Endothelial cell of umbilical vein (primary cell): ENCODE measurements at regions not wholly inside any gene's neighbourhood (a gene's known extent, or its start where the extent isn't known, plus 50 kb on each side); places are given as distances from the start of the nearest gene placed in this dataset.
A peak's percentile ranks its signal among the peaks of the same experiment; 100 is the strongest.

Source experiments
- BruUV-seq: library from RNA; stranded (reverse); fragments of 400-500 nt; replicated peaks from 2 replicates; lab custom pipeline; 2021; lab: Mats Ljungman, UMichigan
- CTCF ChIA-PET: fragments of 300-600, 350-600 bp; sonication (Branson Sonifier 250); formaldehyde crosslinking; loops from one replicate; lab custom pipeline; 2021; ENCODE audit warnings: antibody characterized with exemption, inconsistent platforms; lab: Charles Lee
- POLR2A ChIA-PET: fragments of 300-600, 350-600 bp; sonication (Branson Sonifier 250); formaldehyde crosslinking; loops from one replicate; lab custom pipeline; 2021; ENCODE audit warnings: antibody characterized with exemption, inconsistent platforms; lab: Charles Lee
- DNase-seq: peaks from one replicate; pipeline ENCODE4 v3.0.0-alpha.2; 2011; ENCODE audit warnings: low read depth, low spot score
- FAIRE-seq: peaks from 2 replicates; lab custom pipeline; 2011; peaks lifted over from hg19 to GRCh38; lab: Jason Lieb, UNC
- H2AFZ ChIP-seq: 2 replicates; pipeline ENCODE4 v1.6.0; 2012; ENCODE audit warnings: low read depth, low read length, control low read depth, inconsistent platforms
- H3K27ac ChIP-seq: 2 replicates; pipeline ENCODE4 v1.5.1; 2011; ENCODE audit warnings: low read depth, mild to moderate bottlenecking, control low read depth, low read length, moderate library complexity; ENCODE audit not compliant: insufficient read depth
- H3K27me3 ChIP-seq, 2 experiments: 2 replicates each; pipeline versions ENCODE4 v1.6.0 to v1.6.1; 2011; ENCODE audit warnings: low read length in 2 of 2, mixed read lengths in 1 of 2; ENCODE audit not compliant: control insufficient read depth in 2 of 2, insufficient read depth in 2 of 2
- H3K36me3 ChIP-seq, 2 experiments: 2 replicates in 1 of 2; 3 replicates in 1 of 2; pipeline ENCODE4 v1.5.1; 2011; ENCODE audit warnings: low read length in 2 of 2, mild to moderate bottlenecking in 1 of 2, moderate library complexity in 1 of 2; ENCODE audit not compliant: control insufficient read depth in 2 of 2, insufficient read depth in 2 of 2; ENCODE audit errors: extremely low read depth in 1 of 2
- H3K4me1 ChIP-seq: 3 replicates; pipeline ENCODE4 v1.5.1; 2011; ENCODE audit warnings: mild to moderate bottlenecking, low read length; ENCODE audit not compliant: control insufficient read depth, insufficient read depth; ENCODE audit errors: extremely low read depth
- H3K4me2 ChIP-seq: 2 replicates; pipeline ENCODE4 v1.6.1; 2011; ENCODE audit warnings: low read length, control low read depth, mixed read lengths; ENCODE audit not compliant: insufficient read depth
- H3K4me3 ChIP-seq, 3 experiments: fragments of 200-600 bp in 1 of 3; sonication (generic), shearing (Covaris generic) in 1 of 3; replicated peaks in 1 of 3; 2 replicates each; pipeline ENCODE4 v1.5.1; 2011 to 2016; ENCODE audit warnings: control low read depth in 3 of 3, low read length in 3 of 3, mild to moderate bottlenecking in 2 of 3, inconsistent platforms in 1 of 3, low read depth in 1 of 3, moderate library complexity in 1 of 3; ENCODE audit not compliant: insufficient read depth in 1 of 3
- H3K79me2 ChIP-seq: 2 replicates; pipeline ENCODE4 v1.6.0; 2012; ENCODE audit warnings: low read length, inconsistent platforms; ENCODE audit not compliant: control insufficient read depth, insufficient read depth
- H3K9ac ChIP-seq: replicated peaks from 2 replicates; pipeline ENCODE3; 2011; ENCODE audit warnings: low read length, control low read depth; ENCODE audit not compliant: insufficient read depth; ENCODE audit errors: extremely low read depth
- H3K9me1 ChIP-seq: replicated peaks from 3 replicates; pipeline ENCODE4 v1.6.0; 2011; ENCODE audit warnings: mild to moderate bottlenecking, low read length; ENCODE audit not compliant: control insufficient read depth, insufficient read depth; ENCODE audit errors: extremely low read depth
- H3K9me3 ChIP-seq: replicated peaks from 2 replicates; pipeline ENCODE4 v1.5.1; 2012; ENCODE audit warnings: low read length, inconsistent platforms; ENCODE audit not compliant: control insufficient read depth, insufficient read depth
- H4K20me1 ChIP-seq: replicated peaks from 2 replicates; pipeline ENCODE3; 2011; ENCODE audit warnings: mild to moderate bottlenecking, low read length; ENCODE audit not compliant: control insufficient read depth, insufficient read depth; ENCODE audit errors: extremely low read depth
- EZH2 ChIP-seq: IDR thresholded peaks from 2 replicates; pipeline ENCODE4 v1.6.1; 2012; ENCODE audit warnings: borderline replicate concordance, low read depth, mild to moderate bottlenecking, moderate library complexity, low read length, inconsistent platforms; ENCODE audit not compliant: severe bottlenecking
- FOS ChIP-seq: IDR thresholded peaks from 2 replicates; pipeline ENCODE4 v1.6.1; 2011; ENCODE audit warnings: mild to moderate bottlenecking, low read length, moderate library complexity, borderline replicate concordance; ENCODE audit not compliant: insufficient read depth
- GATA2 ChIP-seq: IDR thresholded peaks from 2 replicates; pipeline ENCODE4 v1.7.0; 2011; ENCODE audit warnings: low read depth, mild to moderate bottlenecking, moderate library complexity, mixed read lengths, low read length; ENCODE audit not compliant: insufficient read length, insufficient read depth
- JUN ChIP-seq: IDR thresholded peaks from 2 replicates; pipeline ENCODE4 v1.6.1; 2011; ENCODE audit warnings: borderline replicate concordance, low read depth; ENCODE audit not compliant: insufficient read length, insufficient read depth
- MYC ChIP-seq: IDR thresholded peaks from one replicate; pipeline ENCODE4 v1.6.1; 2011; ENCODE audit warnings: mild to moderate bottlenecking, low read depth, low read length
- POLR2A ChIP-seq: IDR thresholded peaks from 2 replicates; pipeline ENCODE4 v1.6.1; 2012; ENCODE audit warnings: low read depth, mild to moderate bottlenecking, control low read depth, low read length
- POLR2AphosphoS5 ChIP-seq: IDR thresholded peaks from 2 replicates; pipeline ENCODE4 v1.6.1; 2012; ENCODE audit warnings: low read depth, mild to moderate bottlenecking, control low read depth, low read length, moderate library complexity; ENCODE audit not compliant: insufficient read depth
- dilution Hi-C: fragments of 300-500 bp; cut with MboI; formaldehyde crosslinking; loops from one replicate; pipeline ENCODE4 v1.15.0; 2019; ENCODE audit warnings: low sequenced_read_pairs; ENCODE audit not compliant: extremely low pct_ligation_motif_present
- intact Hi-C: fragments of 100-400 bp; cut with micrococcal nuclease; formaldehyde crosslinking; loops from one replicate; pipeline ENCODE4 v1.10.0; 2022
- TF ChIP-seq, protein P1 (sequence below): IDR thresholded peaks from 2 replicates; pipeline ENCODE4 v1.6.1; 2011; ENCODE audit not compliant: insufficient read depth, insufficient read length
- TF ChIP-seq, protein P2 (sequence below), 2 donors: IDR thresholded peaks; 1 replicate in 1 of 2; 2 replicates in 1 of 2; pipeline ENCODE4 v1.5.1; 2011; ENCODE audit warnings: low read length in 2 of 2, mild to moderate bottlenecking in 2 of 2, moderate library complexity in 2 of 2, control low read depth in 1 of 2, inconsistent platforms in 1 of 2, low read depth in 1 of 2; ENCODE audit not compliant: insufficient read depth in 1 of 2; ENCODE audit errors: extremely low read depth in 1 of 2

GRCh38 chr3:193800138-193801043, 207.4 kb downstream of the OPA1 start:
- H3K79me2 ChIP-seq, result no peaks in the 10 kb centered on the region
- no peaks in the 10 kb centered on the region for H4K20me1 ChIP-seq
- ChIA-PET POLR2A (no interaction called here), CTCF (interaction anchor here (0.8 to 1.5 kb wide), 2 partner anchors 12 to 16 kb away, joined by 3 to 8 read pairs; no protein-coding TSS in a partner anchor)
- no peaks in the 10 kb centered on the region for H3K9me3 ChIP-seq
- BruUV-seq, result no TSS peak
- H2AFZ ChIP-seq, result no peak overlapping the region
- H3K4me3 ChIP-seq, result no peak overlapping the region
- H3K27ac ChIP-seq, result no peak overlapping the region
- peak; percentile 15 for FAIRE-seq
- no peak overlapping the region for H3K4me2 ChIP-seq
- peaks cover 0 to 4% of the 10 kb centered on the region in 2 experiments for H3K27me3 ChIP-seq
- H3K9ac ChIP-seq, result no peak overlapping the region
- H3K36me3 ChIP-seq, result no peaks in the 10 kb centered on the region
- intact Hi-C loops (no loop called here), dilution Hi-C loops (no loop called here)
- no peak for TF ChIP-seq POLR2AphosphoS5
- TF ChIP-seq, protein P1, sequence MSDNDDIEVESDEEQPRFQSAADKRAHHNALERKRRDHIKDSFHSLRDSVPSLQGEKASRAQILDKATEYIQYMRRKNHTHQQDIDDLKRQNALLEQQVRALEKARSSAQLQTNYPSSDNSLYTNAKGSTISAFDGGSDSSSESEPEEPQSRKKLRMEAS, result no peak
- no peaks in the 10 kb centered on the region for H3K9me1 ChIP-seq
- H3K4me1 ChIP-seq, result no peaks in the 10 kb centered on the region
- DNase-seq, result peak; percentile 34

DNA sequence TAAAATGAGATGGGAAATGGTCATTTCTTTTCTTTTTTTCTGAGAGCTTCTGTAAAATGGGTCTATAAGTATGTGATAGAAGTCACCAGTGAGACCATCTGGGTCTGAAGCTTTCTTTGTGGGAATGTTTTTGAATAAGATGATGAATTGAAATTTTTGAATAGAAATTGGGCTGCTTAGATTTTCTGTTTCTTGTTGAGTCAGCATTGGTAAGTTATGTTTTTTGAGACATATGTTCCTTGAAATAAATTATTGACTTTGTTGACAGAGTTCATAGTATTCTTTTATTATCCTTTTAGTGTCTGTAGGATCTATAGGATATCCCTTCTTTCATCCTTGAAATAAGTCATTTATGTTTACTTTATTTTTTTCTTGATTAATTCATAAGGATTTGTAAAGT, 208.1 kb downstream of the OPA1 start:
- no peaks in the 10 kb centered on the region for H3K79me2 ChIP-seq
- no peaks in the 10 kb centered on the region for H3K4me1 ChIP-seq
- FAIRE-seq, result no peak
- dilution Hi-C loops, result no loop called here
- no peak for TF ChIP-seq MYC
- no peak for TF ChIP-seq GATA2
- TF ChIP-seq, protein P2, sequence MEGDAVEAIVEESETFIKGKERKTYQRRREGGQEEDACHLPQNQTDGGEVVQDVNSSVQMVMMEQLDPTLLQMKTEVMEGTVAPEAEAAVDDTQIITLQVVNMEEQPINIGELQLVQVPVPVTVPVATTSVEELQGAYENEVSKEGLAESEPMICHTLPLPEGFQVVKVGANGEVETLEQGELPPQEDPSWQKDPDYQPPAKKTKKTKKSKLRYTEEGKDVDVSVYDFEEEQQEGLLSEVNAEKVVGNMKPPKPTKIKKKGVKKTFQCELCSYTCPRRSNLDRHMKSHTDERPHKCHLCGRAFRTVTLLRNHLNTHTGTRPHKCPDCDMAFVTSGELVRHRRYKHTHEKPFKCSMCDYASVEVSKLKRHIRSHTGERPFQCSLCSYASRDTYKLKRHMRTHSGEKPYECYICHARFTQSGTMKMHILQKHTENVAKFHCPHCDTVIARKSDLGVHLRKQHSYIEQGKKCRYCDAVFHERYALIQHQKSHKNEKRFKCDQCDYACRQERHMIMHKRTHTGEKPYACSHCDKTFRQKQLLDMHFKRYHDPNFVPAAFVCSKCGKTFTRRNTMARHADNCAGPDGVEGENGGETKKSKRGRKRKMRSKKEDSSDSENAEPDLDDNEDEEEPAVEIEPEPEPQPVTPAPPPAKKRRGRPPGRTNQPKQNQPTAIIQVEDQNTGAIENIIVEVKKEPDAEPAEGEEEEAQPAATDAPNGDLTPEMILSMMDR (IDR thresholded peaks at IDR 0.05; ENCODE audit: extremely low read depth in 1 of 2, insufficient read depth in 1 of 2, low read depth in 1 of 2, low read length in 2 of 2), result no peak
- TF ChIP-seq EZH2, result no peak
- TF ChIP-seq POLR2AphosphoS5, result no peak
- no peak for TF ChIP-seq FOS
- TF ChIP-seq, protein P1, result no peak
- TF ChIP-seq POLR2A, result no peak
- no peak for TF ChIP-seq JUN
- no peak overlapping the region for H3K9ac ChIP-seq
- peaks cover 2 to 4% of the 10 kb centered on the region in 2 experiments for H3K27me3 ChIP-seq
- H3K4me2 ChIP-seq, result no peak overlapping the region
- intact Hi-C loops, result no loop called here
- CTCF ChIA-PET, result interaction anchor here (0.8 kb wide), 1 partner anchor 16 kb away, joined by 3 read pairs; no protein-coding TSS in a partner anchor
- no peaks in the 10 kb centered on the region for H3K9me1 ChIP-seq
- H4K20me1 ChIP-seq, result no peaks in the 10 kb centered on the region
- no peak overlapping the region for H3K27ac ChIP-seq
- H3K36me3 ChIP-seq, result no peaks in the 10 kb centered on the region
- no TSS peak for BruUV-seq
- POLR2A ChIA-PET, result no interaction called here
- no peak overlapping the region for H2AFZ ChIP-seq
- no peaks in the 10 kb centered on the region for H3K9me3 ChIP-seq
- H3K4me3 ChIP-seq, result no peak overlapping the region
- no peak for DNase-seq
